Ishikawa (cell line): ENCODE measurements at regions not wholly inside any gene's neighbourhood (a gene's known extent, or its start where the extent isn't known, plus 50 kb on each side); places are given as distances from the start of the nearest gene placed in this dataset.

Experiments used
- CREB1 ChIP-seq: IDR thresholded peaks from 2 replicates; pipeline ENCODE4 v1.6.1; 2012; ENCODE audit warnings: low read depth
- EGR1 ChIP-seq: IDR thresholded peaks from 2 replicates; pipeline ENCODE4 v1.6.1; 2012
- EP300 ChIP-seq: IDR thresholded peaks from 2 replicates; pipeline ENCODE4 v1.6.1; 2012; ENCODE audit warnings: borderline replicate concordance
- FOXM1 ChIP-seq: IDR thresholded peaks from 2 replicates; pipeline ENCODE4 v1.6.1; 2012; ENCODE audit warnings: low read depth, borderline replicate concordance
- MAX ChIP-seq: IDR thresholded peaks from 2 replicates; pipeline ENCODE4 v1.6.1; 2012
- RAD21 ChIP-seq: IDR thresholded peaks from 2 replicates; pipeline ENCODE4 v1.6.1; 2012; ENCODE audit warnings: low read depth
- TAF1 ChIP-seq: IDR thresholded peaks from 2 replicates; pipeline ENCODE4 v1.6.1; 2012; ENCODE audit warnings: low read depth, mild to moderate bottlenecking
- TEAD4 ChIP-seq: IDR thresholded peaks from 2 replicates; pipeline ENCODE4 v1.6.1; 2012
- TF ChIP-seq, protein P1 (sequence below): IDR thresholded peaks from 2 replicates; pipeline ENCODE4 v1.6.1; 2012; ENCODE audit warnings: low read depth, mild to moderate bottlenecking

- TF ChIP-seq MAX (no peak), EP300 (no peak), FOXM1 (no peak), TEAD4 (no peak), CREB1 (no peak), EGR1 (no peak), TAF1 (no peak), RAD21 (no peak)
- TF ChIP-seq, protein P1, sequence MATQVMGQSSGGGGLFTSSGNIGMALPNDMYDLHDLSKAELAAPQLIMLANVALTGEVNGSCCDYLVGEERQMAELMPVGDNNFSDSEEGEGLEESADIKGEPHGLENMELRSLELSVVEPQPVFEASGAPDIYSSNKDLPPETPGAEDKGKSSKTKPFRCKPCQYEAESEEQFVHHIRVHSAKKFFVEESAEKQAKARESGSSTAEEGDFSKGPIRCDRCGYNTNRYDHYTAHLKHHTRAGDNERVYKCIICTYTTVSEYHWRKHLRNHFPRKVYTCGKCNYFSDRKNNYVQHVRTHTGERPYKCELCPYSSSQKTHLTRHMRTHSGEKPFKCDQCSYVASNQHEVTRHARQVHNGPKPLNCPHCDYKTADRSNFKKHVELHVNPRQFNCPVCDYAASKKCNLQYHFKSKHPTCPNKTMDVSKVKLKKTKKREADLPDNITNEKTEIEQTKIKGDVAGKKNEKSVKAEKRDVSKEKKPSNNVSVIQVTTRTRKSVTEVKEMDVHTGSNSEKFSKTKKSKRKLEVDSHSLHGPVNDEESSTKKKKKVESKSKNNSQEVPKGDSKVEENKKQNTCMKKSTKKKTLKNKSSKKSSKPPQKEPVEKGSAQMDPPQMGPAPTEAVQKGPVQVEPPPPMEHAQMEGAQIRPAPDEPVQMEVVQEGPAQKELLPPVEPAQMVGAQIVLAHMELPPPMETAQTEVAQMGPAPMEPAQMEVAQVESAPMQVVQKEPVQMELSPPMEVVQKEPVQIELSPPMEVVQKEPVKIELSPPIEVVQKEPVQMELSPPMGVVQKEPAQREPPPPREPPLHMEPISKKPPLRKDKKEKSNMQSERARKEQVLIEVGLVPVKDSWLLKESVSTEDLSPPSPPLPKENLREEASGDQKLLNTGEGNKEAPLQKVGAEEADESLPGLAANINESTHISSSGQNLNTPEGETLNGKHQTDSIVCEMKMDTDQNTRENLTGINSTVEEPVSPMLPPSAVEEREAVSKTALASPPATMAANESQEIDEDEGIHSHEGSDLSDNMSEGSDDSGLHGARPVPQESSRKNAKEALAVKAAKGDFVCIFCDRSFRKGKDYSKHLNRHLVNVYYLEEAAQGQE = no peak
Measured at GRCh38 chr21:37971390-37971950, 55.2 kb upstream of the KCNJ6 start.
